CD4-positive, alpha-beta T cell treated with Interleukin-6 for 4 hours (primary cell): ENCODE measurements at regions not wholly inside any gene's neighbourhood (a gene's known extent, or its start where the extent isn't known, plus 50 kb on each side); places are given as distances from the start of the nearest gene placed in this dataset.

Source experiments
- DNase-seq: peaks from one replicate; pipeline ENCODE4 v3.0.0-alpha.2; 2020; ENCODE audit warnings: mixed read lengths

DNA sequence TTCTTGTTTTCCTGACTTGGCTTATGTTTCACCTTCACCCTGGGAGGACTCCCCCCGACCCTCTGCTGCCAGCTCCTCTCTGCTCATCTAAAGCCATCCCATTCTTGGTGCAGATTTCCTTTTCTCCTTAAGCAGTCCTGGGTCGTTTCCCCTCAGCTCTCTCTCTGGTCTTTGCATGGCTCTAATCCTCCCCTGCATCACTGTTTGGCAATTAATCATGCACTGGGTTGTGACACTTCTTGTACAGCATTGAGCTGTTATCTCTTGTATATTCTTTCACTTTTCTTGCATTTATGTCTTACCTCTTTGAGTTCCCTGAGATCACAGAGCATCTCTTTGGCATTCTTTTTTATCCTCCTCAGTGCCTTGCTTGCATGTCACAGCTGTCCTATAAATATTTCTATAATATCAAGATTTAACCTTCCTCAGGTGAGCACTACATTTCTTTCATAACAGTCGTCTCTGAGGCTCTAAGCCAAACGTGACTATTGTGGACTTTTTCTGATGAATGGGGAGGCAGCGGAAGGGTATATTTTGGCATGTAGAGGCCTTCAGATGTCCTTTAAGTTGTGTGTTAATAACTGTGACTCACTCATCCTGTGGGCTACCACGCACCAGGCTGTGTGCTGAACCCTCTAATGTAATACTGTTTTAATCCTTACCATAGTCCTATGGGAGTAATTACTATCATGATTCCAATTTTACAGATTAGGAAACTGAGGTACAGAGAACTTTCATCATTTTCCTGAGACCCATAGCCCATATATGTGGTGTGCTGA is 507.5 kb downstream of the SLC4A3 start:
- no peak for DNase-seq

GRCh38 chr2:220143336-220143735 is 515.9 kb downstream of the SLC4A3 start:
- no peak for DNase-seq

DNA sequence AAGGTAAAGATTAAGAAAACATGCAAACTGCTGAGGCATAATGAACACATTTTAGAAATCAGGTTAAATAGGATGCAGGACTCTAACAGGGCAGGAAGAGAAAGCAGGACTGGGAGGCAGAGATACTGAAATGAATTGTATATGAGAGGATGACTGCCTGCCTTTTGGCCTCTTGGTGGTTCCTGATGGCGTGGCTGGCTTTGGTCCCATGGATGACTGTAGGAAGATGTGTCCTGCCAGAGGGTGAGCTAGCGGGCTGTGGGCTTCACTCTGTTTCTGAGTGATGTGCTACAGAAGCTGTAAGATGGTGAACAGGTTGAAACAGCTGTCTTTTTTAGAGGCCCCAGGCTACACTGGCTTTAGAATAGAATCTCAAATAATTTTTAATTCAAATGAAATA is 517.0 kb downstream of the SLC4A3 start:
- DNase-seq = no peak

DNA sequence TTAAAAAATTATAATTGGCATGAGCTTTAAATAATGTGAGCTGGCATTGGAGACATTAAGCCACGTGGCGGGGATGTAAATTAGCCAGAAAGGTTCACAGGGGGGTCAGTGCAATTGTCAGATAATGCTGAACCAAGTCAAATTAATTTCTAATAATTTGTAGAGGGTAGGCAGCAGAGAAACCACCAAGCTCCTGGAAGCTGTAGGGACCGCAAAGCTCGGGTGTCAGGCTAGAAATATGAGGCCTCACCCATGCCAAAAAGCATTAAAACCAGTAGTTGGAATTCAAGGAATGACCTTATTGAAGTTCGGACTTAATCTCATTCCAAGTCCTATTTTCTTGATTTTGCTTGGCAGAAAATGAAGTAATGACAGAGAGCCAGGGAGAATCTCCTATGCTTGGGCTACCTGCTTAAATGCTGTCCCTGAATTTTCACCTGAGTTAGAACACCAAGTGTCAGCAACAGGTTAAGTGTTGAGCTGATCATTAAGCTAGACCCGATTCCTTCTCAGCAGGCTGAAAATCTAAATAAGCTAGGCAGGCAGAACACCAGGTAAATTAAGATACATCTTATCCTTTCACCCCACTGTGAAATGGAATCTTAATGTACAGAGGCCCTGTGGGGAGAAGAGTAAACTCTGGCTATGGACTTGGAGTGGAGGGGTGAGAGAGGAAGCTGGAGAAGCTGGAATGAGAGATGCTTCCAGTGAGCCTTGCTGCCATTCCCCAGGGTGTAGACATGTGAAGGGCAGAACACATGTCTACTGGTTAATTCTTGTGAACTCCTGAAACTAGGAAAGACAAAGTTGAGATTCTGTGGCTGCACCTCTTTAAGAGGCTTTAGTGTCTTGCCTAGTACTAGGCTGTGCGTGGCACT is 520.0 kb downstream of the SLC4A3 start:
- DNase-seq = no peak

- no peak for DNase-seq
Measured at GRCh38 chr2:220148471-220149248, 521.2 kb downstream of the SLC4A3 start.

DNA sequence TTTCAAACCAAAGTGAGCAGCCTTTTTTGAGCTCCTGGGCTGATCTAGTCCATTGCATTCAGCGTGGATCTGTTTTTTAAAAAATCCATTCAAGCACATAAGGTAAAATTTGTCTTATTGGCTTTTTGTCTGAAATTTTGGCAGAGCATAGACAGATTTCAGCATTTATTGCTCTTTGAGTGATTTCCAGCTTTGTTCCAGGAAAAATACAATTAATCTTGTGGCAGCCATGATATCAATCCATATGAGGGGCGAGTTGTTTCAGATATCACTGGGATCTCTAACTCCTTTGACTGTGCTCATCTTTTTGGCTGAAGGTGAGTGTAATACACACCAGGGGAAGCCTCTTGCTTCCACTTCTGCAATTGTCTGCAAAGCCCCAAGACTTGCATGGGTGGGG is 523.9 kb downstream of the SLC4A3 start:
- no peak for DNase-seq

DNA sequence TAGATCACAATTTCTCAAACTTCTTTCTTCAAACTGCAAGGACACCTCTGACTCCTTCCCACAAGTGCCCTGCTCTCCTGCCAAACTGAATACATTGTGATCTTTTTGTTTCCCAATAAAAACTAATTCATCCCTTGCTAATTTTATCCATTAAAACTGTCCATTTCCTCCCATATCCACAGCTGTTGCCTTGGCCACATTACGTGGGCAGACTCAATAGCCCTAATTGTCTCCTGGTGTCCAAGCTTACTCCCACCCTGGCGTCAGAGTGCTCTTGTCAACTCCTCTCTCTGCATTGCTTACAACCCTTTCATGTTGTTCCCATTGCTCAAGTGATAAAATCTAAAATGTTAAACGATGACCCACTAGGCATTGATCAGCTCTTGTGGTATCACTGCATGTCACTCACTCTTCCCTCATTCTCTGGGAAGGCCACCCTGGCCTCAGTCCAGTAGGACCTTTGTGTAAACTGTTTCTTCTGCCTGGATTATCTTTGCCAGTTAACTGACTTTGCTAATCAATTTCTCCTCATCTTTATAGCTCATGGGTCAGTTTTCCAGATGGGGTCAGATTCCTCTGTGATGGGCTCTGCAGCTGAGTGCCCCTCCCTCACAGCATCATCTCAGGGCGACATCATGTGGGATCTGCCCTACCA is 525.0 kb downstream of the SLC4A3 start:
- no peak for DNase-seq

- DNase-seq = no peak
Measured at GRCh38 chr2:220153118-220153517, 525.7 kb downstream of the SLC4A3 start.

DNA sequence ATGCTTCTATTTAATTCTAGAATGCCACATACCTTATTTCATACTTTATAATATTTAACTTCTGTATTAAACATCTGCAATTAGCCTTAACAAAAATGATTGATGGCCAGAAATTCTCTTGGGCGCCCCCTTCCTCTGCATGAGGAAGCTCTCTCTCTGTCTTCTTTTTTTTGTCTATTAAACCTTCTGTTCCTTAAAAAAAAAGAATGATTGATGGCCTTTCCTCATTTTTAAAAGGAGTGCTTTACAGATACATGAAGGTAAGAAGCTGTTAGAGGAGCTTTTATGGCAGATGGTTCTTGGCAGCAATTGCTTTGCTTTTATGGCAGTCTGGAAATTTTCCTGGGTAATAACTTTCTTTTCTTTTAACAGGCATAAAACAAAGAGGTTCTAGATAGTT is 526.9 kb downstream of the SLC4A3 start:
- no peak for DNase-seq

- DNase-seq = no peak
Measured at GRCh38 chr2:220157312-220157711, 529.9 kb downstream of the SLC4A3 start.

DNA sequence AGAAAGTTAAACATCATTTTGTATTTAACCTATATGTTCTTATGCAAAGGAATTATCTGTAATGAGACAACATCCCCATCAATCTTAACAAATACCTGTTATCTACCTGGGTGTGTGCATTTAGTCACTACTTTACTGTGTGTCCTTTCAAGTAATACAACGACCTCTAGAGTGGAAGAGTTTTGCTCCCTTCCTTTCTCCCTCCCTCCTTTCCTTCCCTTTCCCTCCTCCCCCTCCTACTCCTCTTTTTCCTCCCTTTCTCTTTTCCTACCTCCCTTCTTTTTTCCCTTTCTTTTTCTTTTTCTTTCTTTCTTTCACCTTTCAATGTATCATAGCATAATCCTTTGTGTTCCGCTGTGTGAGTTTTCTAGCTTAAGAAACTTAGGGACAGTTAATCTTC is 532.3 kb downstream of the SLC4A3 start:
- DNase-seq = no peak

GRCh38 chr2:220162320-220162719 is 534.9 kb downstream of the SLC4A3 start:
- DNase-seq = no peak

DNA sequence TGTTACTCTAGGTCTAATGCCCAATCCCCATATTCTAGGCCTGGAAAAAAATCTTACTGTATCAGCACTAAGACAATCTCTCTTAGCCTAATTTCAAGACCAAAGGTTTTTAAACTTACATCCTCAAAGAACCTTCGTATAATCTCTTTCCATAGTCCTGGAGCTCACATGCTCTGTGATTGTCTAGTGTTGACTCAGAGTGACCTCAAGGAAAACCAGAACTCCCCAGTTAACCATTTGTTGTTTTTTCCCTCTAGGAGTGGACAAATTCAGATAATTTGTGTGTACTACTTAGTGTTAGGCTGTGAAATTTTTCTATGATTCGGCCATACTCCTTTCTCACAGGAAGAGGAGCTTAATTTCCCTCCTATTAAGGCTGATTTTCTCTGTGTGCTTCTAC is 536.1 kb downstream of the SLC4A3 start:
- DNase-seq = no peak

DNA sequence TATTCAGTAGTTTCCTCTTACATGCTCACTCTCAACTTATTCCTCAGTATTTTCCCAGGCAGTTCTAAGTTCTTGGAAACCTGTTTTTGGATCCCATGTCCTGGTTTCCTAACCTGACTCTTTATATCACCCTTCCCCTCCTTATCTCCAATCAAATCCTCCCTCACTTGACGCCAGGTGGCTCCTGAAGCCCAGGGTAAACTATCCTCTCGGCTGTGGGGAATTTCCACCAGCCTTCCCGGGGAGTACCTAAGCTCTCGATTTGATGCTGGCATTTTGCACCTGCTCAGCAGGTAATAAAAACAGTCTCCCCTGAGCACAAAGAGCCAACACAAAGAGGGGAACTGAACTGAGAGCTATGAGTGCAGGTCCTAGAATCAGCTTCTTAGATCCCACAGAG is 538.0 kb downstream of the SLC4A3 start:
- no peak for DNase-seq

- no peak for DNase-seq
Measured at GRCh38 chr2:220166616-220167015, 539.2 kb downstream of the SLC4A3 start.

- DNase-seq = no peak
Measured at GRCh38 chr2:220167956-220168355, 540.5 kb downstream of the SLC4A3 start.

DNA sequence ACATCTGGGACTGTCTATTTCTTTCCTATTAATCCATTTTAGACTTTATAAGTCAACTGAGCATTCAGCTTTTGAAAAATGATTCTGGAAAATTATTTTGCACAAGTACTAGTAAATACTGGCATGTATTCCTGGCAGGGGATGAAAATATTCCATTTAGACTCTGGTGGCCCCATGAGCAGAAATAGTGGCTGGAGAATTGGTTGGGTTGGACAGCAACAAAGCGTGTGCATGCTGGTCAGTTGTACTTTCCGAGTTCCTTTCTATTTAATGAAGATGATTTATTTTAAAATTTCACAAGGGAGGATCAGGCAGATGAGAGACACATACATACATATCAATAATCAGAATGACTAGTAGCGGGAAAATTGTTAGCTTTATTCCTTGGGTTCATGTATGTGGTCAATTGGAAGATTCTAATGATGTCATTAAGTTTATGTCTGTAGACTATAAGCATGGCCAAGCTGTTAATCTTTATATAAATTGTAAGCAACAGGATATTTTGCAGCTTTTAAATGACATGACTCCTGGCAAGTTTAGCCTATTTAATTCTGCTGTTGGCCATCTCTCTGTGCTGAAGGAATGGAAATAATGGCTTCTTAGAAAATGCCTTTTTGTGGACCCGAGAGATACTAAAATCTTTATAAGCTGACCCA is 541.6 kb downstream of the SLC4A3 start:
- no peak for DNase-seq

- no peak for DNase-seq
Measured at GRCh38 chr2:220174826-220175225, 547.4 kb downstream of the SLC4A3 start.

DNA sequence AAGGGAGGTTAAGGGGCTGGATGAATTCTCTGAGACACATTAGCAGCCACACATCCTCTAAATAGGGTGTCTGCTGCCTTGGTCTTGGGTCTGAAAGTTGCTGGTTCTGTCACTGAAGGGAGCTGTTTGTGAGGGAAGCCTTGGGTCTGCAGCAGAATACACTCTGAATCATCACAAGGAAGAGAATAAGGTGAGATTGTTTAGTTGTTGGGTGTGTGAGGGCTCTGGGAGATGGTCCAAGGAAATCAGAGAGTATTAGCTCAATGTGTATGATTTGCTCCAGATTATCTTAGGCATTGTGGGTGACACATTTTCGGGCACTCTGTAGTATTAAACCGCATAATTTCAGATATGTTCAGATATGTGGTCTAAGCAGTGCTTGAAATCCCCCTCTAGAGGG is 548.5 kb downstream of the SLC4A3 start:
- no peak for DNase-seq

GRCh38 chr2:220178991-220179695 is 551.7 kb downstream of the SLC4A3 start:
- DNase-seq = no peak

DNA sequence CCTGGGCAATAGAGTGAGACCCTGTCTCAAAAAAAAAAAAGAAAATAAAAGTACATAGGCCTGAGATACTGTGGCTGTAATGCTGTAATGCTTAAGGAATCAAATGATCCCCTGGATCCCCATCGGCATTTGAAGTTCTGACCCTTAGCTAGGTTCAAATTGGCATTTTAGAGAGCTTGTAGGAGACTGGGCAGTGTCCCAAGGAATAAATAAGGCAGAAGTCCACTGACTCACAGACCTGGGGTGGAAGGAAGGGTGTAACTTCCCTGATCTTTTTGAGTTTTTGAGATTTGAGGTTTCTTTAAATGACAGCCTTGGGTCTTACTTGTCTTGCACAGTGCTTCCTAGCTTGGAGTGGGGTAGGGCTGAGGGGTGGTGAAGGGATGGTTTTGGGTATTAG is 553.7 kb downstream of the SLC4A3 start:
- no peak for DNase-seq

DNA sequence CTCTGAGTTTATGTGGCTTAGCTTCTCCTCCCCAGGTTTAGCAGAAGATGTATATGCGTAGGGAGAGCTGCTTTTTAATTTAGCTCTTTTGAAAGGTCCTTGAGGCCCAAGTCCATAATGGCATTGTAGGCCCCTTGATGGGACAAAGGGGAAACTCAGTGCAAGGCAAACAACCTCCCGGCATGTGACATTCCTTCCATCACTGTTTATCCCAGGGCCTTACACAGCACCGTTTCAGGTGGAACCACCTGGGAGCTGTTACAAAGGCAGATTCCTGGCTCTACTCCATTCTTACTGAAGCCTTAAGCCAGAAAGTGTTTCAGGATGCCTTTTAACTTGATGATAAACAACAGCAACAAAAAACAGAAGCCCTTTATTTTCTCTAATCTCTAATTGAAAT is 555.4 kb downstream of the SLC4A3 start:
- no peak for DNase-seq
